Occipital lobe (tissue), 1 donor: ENCODE measurements at regions not wholly inside any gene's neighbourhood (a gene's known extent, or its start where the extent isn't known, plus 50 kb on each side); places are given as distances from the start of the nearest gene placed in this dataset.
"Not testable (repeated sequence)": the region's sequence is repeated elsewhere in the genome, so short reads cannot be mapped to it uniquely, and the experiment has no call there.

Source experiments
- DNase-seq: peaks from one replicate; lab custom pipeline; 2025; lab: John Stamatoyannopoulos, UW

DNA sequence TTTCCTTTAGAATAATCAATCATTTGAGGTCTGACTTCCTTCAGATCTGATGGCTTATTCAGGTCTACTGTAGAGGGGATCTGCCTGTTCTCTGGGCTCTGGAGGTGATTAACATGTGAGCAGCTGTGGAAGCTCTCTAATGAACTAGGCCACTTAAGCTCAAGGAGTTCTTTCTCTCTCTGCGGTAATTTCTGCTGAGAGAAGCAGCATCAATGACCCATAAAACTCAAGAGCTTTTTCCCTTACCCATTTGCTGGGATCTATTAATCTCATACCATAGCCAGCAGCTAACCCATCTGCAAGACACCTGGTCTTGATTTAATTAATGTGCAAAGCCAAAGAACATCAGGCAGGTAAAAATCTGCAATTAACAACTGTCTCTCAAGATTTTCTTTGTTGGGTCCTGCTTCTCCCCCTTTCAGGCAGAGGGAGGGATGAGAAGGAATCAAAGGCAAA lies 73.2 kb upstream of the DLG1 start:
- DNase-seq = no peak

- no peak for DNase-seq
Measured at GRCh38 chr3:197369545-197369944, 71.1 kb upstream of the DLG1 start.

GRCh38 chr3:197368821-197369220 lies 70.4 kb upstream of the DLG1 start:
- no peak for DNase-seq

DNA sequence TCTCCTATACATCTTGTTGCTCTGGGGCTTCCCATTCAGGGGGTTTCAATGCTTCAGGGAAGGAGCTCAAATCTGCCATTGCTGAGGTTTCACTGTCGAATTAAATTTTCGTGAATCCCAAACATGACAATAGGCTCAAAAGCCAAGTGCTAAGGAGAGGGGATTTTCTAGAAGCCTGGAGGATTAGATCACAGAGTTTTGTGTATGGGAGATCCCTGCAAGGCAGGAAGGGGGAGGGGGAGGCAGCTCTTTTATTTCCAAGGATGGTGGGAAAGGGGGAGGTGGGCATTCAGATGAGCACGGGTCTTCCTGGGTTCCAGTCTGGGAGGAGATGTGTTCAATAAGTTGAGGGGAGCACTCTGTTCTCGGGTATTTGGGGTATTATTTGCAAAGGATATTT lies 69.9 kb upstream of the DLG1 start:
- DNase-seq = no peak

- no peak for DNase-seq
Measured at GRCh38 chr3:197367081-197367780, 68.8 kb upstream of the DLG1 start.

DNA sequence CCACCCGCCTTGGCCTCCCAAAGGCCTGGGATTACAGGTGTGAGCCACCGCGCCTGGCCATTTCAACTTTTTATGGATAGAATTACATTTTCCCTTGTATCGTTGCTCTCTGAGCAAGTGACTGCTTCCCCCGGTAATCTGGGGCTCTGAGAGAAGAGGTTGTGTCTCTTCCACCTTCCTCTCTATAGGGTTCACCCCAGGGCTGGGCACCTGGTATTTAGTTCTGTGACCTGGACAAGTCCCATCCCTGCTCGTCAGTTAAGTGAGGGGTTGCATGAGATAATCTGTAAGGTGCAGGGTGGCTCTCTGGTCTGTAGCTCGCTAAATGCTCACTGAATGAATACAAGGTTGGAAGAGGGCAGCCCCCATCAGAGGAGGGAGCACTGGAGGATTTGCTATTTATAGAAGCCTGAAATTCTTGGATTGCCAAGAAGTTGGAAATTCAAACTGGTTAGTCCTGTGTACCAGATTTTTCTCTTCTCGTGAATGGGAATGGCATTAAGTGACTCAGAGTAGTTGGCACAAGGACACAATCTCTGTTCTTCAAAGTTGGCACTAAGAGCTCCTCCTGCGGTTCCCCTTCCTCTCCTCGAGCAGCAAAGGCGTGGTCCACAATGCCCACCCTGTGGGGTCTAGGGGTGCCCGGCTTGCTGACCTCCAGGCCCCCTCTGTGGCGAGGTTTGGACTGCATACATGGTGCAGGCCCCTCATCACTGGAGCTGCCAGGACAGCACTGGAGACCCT lies 68.1 kb upstream of the DLG1 start:
- no peak for DNase-seq

GRCh38 chr3:197365586-197365985 lies 67.2 kb upstream of the DLG1 start:
- DNase-seq = no peak

GRCh38 chr3:197364410-197365071 lies 66.1 kb upstream of the DLG1 start:
- DNase-seq = no peak

- DNase-seq = no peak
Measured at GRCh38 chr3:197363553-197364409, 65.4 kb upstream of the DLG1 start.

DNA sequence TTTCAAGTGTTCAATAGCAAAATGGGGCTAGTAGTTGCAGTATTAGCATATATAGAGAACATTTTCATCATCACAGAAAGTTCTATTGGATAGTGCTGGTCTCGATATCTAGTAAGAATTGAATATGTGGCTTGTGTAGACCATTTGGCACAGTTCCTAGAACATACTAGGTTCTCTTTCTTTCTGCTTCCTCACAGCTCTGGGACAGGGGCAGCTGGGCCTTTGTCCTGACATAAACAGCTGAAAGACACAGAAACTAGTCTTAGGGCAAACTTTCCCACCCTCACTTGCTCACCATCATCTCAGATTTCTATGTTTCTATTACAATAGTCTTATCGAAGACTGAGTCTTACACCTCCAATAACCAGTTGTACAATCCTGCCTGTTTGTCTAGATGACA lies 63.7 kb upstream of the DLG1 start:
- DNase-seq = no peak

DNA sequence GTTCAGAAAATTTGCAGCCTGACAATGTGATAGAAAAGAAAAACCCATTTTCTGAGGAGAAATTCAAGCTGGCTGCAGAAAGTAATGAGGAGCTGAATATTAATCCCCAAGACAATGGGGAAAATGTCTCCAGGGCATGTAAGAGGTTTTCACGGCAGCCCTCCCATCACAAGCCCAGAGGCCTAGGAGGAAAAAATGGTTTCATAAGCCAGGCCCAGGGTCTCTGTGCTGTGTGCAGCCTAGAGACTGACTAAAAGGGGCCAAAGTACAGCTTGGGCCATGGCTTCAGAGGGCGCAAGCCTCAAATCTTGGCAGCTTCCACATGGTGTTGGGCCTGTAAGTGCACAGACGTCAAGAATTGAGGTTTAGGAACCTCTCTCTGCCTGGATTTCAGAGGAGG lies 61.7 kb upstream of the DLG1 start:
- not testable (repeated sequence) for DNase-seq

DNA sequence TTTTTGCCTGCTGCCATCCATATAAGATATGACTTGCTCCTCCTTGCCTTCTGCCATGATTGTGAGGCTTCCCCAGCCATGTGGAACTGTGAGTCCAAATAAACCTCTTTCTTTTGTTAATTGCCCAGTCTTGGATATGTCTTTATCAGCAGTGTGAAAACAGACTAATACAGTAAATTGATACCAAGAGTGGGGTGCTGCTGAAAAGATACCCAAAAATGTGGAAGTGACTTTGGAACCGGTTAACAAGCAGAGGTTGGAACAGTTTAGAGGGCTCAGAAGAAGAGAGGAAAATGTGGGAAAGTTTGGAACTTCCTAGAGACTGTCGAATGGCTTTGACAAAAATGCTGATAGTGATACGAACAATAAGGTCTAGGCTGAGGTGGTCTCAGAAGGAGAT lies 61.1 kb upstream of the DLG1 start:
- DNase-seq = not testable (repeated sequence)

DNA sequence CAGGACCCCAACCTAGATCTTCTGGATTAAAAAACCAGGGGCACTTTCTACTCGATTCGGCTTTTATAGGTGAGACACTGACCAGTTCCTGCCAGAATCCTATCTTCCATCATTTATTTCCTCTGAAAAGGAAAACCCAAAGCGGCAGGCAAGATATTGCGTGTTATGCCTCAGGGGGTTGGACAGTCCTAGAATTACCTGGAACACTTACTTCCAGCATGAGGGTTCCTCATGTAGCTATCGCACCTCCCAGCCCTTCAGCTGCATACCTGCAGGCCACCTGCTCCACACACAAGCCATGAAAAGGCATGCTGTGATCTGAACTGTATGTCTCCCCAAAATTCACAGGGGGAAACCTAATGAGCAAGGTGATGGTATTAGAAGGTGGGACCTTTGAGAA lies 58.3 kb upstream of the DLG1 start:
- DNase-seq = no peak

DNA sequence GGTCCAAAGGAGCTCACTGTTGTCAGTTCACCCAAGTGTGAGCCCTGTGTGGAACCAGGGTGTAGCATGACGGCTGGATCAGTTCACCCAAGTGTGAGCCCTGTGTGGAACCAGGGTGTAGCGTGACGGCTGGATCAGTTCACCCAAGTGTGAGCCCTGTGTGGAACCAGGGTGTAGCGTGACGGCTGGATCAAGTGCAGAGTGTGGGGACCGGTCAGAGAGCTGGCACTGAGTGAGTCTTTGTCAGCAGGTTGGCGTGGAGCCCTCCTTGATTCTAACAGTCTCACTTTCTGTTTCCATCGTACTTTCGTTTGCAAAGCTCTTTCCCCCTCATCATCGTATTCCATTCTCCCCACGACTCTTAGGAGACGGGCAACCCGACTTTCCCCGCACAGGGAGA lies 57.9 kb upstream of the DLG1 start:
- peak; percentile 31 for DNase-seq

DNA sequence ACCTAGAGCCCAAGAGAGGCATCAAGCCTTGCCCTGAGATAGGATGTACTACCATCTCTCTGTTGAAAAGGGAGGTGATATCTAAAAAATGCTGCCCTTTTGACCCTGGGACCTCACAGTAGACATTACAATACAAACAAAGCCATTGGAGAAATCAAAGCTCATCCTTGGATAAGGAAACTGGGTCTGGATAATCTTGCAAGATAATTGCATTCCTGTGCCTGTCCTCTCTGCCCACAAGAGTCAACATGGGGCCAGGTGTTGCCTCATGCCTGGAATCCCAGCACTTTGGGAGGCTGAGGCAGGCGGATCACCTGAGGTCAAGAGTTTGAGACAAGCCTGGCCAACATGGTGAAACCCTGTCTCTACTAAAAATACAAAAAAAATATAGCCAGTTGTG lies 57.3 kb upstream of the DLG1 start:
- no peak for DNase-seq

- no peak for DNase-seq
Measured at GRCh38 chr3:197354568-197355001, 56.2 kb upstream of the DLG1 start.

GRCh38 chr3:197353867-197354567 lies 55.6 kb upstream of the DLG1 start:
- DNase-seq = no peak

DNA sequence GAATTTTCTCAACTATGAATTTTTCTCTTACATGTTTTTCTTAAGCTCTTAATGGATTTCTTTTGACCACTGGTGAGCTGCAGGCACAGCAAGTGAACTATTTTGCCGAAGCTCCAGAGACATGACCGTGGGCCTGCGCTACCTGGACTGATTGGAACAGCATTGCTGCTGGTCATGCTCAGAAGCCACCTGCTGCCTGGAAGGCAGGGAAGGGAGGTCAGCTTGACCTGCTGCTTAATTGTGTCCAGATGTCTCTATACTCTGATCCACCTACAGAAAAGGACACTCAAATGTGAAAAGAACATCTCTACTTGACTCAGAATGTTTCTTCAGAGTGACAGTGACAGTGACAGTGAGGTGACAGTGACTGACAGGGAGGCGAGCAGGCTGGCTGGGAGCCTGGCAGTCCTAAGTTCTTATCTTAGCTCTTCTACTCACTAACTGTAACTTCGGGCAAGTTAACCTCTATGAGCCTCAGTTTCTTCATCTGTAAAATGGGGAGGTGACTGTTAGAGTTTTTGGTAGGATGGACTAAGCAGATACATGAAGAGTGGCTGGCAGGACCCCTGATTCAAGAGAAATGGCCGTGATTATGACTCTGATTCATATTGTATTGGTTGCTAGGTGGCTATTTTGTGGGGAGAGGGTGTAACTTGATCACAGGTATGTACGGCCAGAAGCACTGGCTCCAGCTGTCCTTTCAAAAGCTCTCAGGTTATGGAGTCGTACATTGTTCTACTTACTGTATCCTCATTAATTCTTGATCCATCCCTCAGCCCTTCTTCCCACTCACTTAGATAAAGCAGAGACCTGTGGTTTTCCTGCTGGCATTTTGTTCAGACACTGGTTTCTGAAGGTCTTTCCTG lies 54.8 kb upstream of the DLG1 start:
- DNase-seq = no peak

- DNase-seq = no peak
Measured at GRCh38 chr3:197352382-197352781, 54.0 kb upstream of the DLG1 start.

DNA sequence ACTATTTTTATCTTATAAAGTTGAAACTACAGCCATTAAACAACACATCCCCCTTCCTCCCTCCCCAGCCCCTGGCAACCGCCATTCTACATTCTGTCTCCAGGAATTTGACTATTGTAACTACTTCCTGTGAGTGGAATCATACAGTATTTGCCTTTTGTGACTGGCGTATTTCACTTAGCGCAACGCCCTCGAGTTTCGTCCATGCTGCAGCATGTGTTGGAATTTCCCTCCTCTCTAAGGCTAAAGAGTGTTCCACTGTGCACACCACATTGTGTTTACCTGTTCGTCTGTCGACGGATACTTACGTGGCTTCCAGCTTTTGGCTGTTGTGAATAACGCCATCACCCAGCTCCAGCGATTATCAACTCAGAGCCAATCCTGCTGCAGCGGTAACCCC lies 52.0 kb upstream of the DLG1 start:
- no peak for DNase-seq
